ENCODE measurements at regions not wholly inside any gene's neighbourhood (a gene's known extent, or its start where the extent isn't known, plus 50 kb on each side); places are given as distances from the start of the nearest gene placed in this dataset.

DNA sequence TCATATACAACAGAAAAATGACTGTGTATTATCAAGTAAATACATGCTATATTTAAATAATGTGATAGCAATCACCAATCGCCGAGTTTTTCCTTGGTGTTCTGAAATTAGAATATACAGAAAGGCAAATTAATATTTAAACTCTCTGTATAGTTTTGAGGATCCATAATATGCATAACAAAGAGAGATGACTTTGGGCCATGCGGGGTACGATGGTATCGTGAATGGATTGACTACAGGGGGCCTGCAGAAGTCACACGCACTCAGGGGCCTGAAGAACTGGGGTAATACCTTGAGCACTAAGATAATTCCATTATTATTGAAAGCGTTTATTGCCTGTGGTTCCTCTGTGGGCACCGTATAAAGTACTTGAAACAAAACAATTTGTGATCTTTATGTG is 314.0 kb downstream of the TEX29 start:
- ATAC-seq (no peak), DNase-seq (ENCODE audit: low spot score) (no peak)
- POLR2A ChIA-PET: no interaction called here
- H3K9me3 Mint-ChIP-seq: no peaks in the 10 kb centered on the region
- peaks cover 7% of the 10 kb centered on the region for H3K27me3 Mint-ChIP-seq (ENCODE audit: low read depth)
- H3K4me1 Mint-ChIP-seq: peaks cover 56% of the 10 kb centered on the region
- CTCF ChIA-PET: interaction anchor here (1.2 kb wide), 1 partner anchor 129 kb away, joined by 4 read pairs; no protein-coding TSS in a partner anchor
- H3K36me3 Mint-ChIP-seq: no peaks in the 10 kb centered on the region
- H3K4me3 Mint-ChIP-seq: no peak overlapping the region
- TF ChIP-seq ZNF263 (CRISPR knock-in tag; IDR thresholded peaks at IDR 0.05; ENCODE audit: low read depth): no peak
- TF ChIP-seq PRRX2 (CRISPR knock-in tag; IDR thresholded peaks at IDR 0.05): no peak
- no peak for TF ChIP-seq ZNF138 (CRISPR knock-in tag; conservative IDR thresholded peaks at IDR 0.05)
- TF ChIP-seq ZNF219 (CRISPR knock-in tag; IDR thresholded peaks at IDR 0.05; ENCODE audit: borderline replicate concordance): no peak
- TF ChIP-seq ZNF423 (CRISPR knock-in tag; IDR thresholded peaks at IDR 0.05): no peak
- no peak for TF ChIP-seq ZNF317 (CRISPR knock-in tag; IDR thresholded peaks at IDR 0.05; ENCODE audit: borderline replicate concordance, low read depth)
- no peak for TF ChIP-seq ZNF232 (CRISPR knock-in tag; IDR thresholded peaks at IDR 0.05)
- TF ChIP-seq GRHL2 (CRISPR knock-in tag; IDR thresholded peaks at IDR 0.05; ENCODE audit: insufficient replicate concordance, severe bottlenecking): no peak
- TF ChIP-seq, protein P1, sequence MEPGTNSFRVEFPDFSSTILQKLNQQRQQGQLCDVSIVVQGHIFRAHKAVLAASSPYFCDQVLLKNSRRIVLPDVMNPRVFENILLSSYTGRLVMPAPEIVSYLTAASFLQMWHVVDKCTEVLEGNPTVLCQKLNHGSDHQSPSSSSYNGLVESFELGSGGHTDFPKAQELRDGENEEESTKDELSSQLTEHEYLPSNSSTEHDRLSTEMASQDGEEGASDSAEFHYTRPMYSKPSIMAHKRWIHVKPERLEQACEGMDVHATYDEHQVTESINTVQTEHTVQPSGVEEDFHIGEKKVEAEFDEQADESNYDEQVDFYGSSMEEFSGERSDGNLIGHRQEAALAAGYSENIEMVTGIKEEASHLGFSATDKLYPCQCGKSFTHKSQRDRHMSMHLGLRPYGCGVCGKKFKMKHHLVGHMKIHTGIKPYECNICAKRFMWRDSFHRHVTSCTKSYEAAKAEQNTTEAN (CRISPR knock-in tag; IDR thresholded peaks at IDR 0.05): no peak
- TF ChIP-seq, protein P2, sequence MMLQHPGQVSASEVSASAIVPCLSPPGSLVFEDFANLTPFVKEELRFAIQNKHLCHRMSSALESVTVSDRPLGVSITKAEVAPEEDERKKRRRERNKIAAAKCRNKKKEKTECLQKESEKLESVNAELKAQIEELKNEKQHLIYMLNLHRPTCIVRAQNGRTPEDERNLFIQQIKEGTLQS (CRISPR knock-in tag; conservative IDR thresholded peaks at IDR 0.05): no peak
- no peak for TF ChIP-seq GABPB1 (CRISPR knock-in tag; IDR thresholded peaks at IDR 0.05)
- TF ChIP-seq MXD4 (CRISPR knock-in tag; IDR thresholded peaks at IDR 0.05; ENCODE audit: borderline replicate concordance): no peak
- no peak for TF ChIP-seq SOX15 (CRISPR knock-in tag; IDR thresholded peaks at IDR 0.05)
- TF ChIP-seq CBFB (CRISPR knock-in tag; IDR thresholded peaks at IDR 0.05; ENCODE audit: low read depth): no peak
- no peak for TF ChIP-seq NR2C2 (CRISPR knock-in tag; IDR thresholded peaks at IDR 0.05)
- TF ChIP-seq, protein P3, sequence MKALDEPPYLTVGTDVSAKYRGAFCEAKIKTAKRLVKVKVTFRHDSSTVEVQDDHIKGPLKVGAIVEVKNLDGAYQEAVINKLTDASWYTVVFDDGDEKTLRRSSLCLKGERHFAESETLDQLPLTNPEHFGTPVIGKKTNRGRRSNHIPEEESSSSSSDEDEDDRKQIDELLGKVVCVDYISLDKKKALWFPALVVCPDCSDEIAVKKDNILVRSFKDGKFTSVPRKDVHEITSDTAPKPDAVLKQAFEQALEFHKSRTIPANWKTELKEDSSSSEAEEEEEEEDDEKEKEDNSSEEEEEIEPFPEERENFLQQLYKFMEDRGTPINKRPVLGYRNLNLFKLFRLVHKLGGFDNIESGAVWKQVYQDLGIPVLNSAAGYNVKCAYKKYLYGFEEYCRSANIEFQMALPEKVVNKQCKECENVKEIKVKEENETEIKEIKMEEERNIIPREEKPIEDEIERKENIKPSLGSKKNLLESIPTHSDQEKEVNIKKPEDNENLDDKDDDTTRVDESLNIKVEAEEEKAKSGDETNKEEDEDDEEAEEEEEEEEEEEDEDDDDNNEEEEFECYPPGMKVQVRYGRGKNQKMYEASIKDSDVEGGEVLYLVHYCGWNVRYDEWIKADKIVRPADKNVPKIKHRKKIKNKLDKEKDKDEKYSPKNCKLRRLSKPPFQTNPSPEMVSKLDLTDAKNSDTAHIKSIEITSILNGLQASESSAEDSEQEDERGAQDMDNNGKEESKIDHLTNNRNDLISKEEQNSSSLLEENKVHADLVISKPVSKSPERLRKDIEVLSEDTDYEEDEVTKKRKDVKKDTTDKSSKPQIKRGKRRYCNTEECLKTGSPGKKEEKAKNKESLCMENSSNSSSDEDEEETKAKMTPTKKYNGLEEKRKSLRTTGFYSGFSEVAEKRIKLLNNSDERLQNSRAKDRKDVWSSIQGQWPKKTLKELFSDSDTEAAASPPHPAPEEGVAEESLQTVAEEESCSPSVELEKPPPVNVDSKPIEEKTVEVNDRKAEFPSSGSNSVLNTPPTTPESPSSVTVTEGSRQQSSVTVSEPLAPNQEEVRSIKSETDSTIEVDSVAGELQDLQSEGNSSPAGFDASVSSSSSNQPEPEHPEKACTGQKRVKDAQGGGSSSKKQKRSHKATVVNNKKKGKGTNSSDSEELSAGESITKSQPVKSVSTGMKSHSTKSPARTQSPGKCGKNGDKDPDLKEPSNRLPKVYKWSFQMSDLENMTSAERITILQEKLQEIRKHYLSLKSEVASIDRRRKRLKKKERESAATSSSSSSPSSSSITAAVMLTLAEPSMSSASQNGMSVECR (CRISPR knock-in tag; IDR thresholded peaks at IDR 0.05; ENCODE audit: borderline replicate concordance): no peak
- TF ChIP-seq, protein P4, sequence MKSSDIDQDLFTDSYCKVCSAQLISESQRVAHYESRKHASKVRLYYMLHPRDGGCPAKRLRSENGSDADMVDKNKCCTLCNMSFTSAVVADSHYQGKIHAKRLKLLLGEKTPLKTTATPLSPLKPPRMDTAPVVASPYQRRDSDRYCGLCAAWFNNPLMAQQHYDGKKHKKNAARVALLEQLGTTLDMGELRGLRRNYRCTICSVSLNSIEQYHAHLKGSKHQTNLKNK (CRISPR knock-in tag; IDR thresholded peaks at IDR 0.05): no peak
- no peak for TF ChIP-seq FOXJ3 (CRISPR knock-in tag; IDR thresholded peaks at IDR 0.05; ENCODE audit: borderline replicate concordance)
- TF ChIP-seq NFYB (CRISPR knock-in tag; conservative IDR thresholded peaks at IDR 0.05; ENCODE audit: low read depth): no peak
- TF ChIP-seq, protein P5, sequence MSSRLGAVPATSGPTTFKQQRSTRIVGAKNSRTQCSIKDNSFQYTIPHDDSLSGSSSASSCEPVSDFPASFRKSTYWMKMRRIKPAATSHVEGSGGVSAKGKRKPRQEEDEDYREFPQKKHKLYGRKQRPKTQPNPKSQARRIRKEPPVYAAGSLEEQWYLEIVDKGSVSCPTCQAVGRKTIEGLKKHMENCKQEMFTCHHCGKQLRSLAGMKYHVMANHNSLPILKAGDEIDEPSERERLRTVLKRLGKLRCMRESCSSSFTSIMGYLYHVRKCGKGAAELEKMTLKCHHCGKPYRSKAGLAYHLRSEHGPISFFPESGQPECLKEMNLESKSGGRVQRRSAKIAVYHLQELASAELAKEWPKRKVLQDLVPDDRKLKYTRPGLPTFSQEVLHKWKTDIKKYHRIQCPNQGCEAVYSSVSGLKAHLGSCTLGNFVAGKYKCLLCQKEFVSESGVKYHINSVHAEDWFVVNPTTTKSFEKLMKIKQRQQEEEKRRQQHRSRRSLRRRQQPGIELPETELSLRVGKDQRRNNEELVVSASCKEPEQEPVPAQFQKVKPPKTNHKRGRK (CRISPR knock-in tag; IDR thresholded peaks at IDR 0.05; ENCODE audit: borderline replicate concordance): no peak
- H3K27ac Mint-ChIP-seq: 0 out of 2 replicates have a peak overlapping the region, but pooled peaks have one; percentile 7

Data from WTC11 (cell line).